Right lobe of liver (tissue), 6 donors: ENCODE measurements at regions not wholly inside any gene's neighbourhood (a gene's known extent, or its start where the extent isn't known, plus 50 kb on each side); places are given as distances from the start of the nearest gene placed in this dataset.
A peak's percentile ranks its signal among the peaks of the same experiment; 100 is the strongest.

Experiments used
- ATAC-seq, 4 donors: fragments of 200-7000 bp; cut with Tn5 transposase; one replicate each; pipeline ENCODE4 v1.9.1; 2020; ENCODE audit warnings: mild to moderate bottlenecking in 4 of 4, moderate library complexity in 4 of 4
- DNase-seq, 3 donors: peaks; one replicate each; pipeline ENCODE4 v3.0.0-alpha.2; 2020
- H3K27ac ChIP-seq, 3 donors: fragments of 200-600 bp; one replicate each; pipeline ENCODE4 v1.8.0; 2022
- H3K27me3 ChIP-seq, 2 donors: fragments of 200-600 bp; one replicate each; pipeline ENCODE4 v1.8.0; 2022
- H3K36me3 ChIP-seq, 4 donors: fragments of 200-600 bp; sonication (generic) in 1 of 4; one replicate each; pipeline versions ENCODE4 v1.5.1 to v1.8.0; 2017 to 2022; ENCODE audit warnings: control low read depth in 1 of 4
- H3K4me1 ChIP-seq, 4 donors: fragments of 200-600 bp; sonication (generic) in 1 of 4; one replicate each; pipeline versions ENCODE4 v1.5.1 to v1.8.0; 2017 to 2022; ENCODE audit warnings: control low read depth in 1 of 4
- H3K4me3 ChIP-seq, 3 donors: fragments of 200-600 bp; one replicate each; pipeline ENCODE4 v1.8.0; 2022
- H3K9me3 ChIP-seq, 4 donors: fragments of 200-600 bp; sonication (generic) in 1 of 4; one replicate each; pipeline versions ENCODE4 v1.5.1 to v1.8.0; 2017 to 2022; ENCODE audit warnings: control low read depth in 1 of 4
- CTCF ChIP-seq, 4 donors: fragments of 200-600 bp in 3 of 4; fragments of 450-650 bp in 1 of 4; IDR thresholded peaks; one replicate each; pipeline versions ENCODE4 v1.5.1 to v1.8.0; 2016 to 2022; ENCODE audit warnings: antibody characterized with exemption in 4 of 4, mild to moderate bottlenecking in 2 of 4
- POLR2A ChIP-seq: fragments of 450-650 bp; IDR thresholded peaks from one replicate; pipeline ENCODE4 v1.6.1; 2017; ENCODE audit warnings: antibody characterized with exemption, mild to moderate bottlenecking
- WGBS: methylation state at CpG from one replicate; pipeline ENCODE4 v1.1.6; 2018; ENCODE audit warnings: low coverage, low lambda C conversion rate; ENCODE audit not compliant: insufficient coverage; ENCODE audit errors: missing lambda C conversion rate; 5-methylcytosine and 5-hydroxymethylcytosine counted together
- intact Hi-C, 2 donors: fragments of 100-400 bp; cut with DNase I; formaldehyde crosslinking; loops; one replicate each; pipeline versions ENCODE4 v1.11.2 to v1.14.1; 2022
- donor health status: DM: no; HTN: yes; CAD: no.
- donor health status: DM: no; HTN: no; CAD: no.
- donor health status: DM: no; HTN: no; CAD: no.
- donor health status: DM: no; HTN: yes; CAD: no.
- donor health status: DM: no; HTN: yes; CAD: no.

DNA sequence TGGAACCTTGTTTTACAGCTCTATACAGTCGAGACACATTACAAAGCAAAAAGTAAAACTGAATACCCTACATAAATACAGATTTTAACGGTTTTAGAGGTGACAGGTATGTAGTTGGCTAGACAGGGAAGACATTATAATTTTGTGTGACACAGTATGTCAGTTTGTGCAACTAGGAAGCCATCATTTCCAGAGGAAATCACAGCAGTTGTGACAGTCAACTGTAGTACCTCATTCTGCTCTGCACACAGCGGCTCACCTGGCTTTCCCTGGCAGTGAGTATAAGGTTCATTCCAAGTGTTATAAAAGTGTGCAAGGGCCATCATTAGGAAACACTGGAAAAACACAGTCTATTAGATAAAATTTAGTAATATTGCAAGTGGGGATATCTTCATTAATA lies 501.6 kb upstream of the PHF14 start:
- Histone ChIP-seq H3K4me1 (no peaks in the 10 kb centered on the region), H3K27ac (no peak overlapping the region), H3K27me3 (no peaks in the 10 kb centered on the region), H3K4me3 (no peak overlapping the region), H3K9me3 (no peaks in the 10 kb centered on the region), H3K36me3 (no peaks in the 10 kb centered on the region)
- TF ChIP-seq CTCF (IDR thresholded peaks at IDR 0.05), result no peak
- 47% methylated on average over 3 of the region's 3 CpGs for WGBS
- no peak for ATAC-seq
- intact Hi-C loops, result no loop called here
- DNase-seq, result no peak

- intact Hi-C loops, result no loop called here
- no peak overlapping the region for H3K4me3 ChIP-seq
- H3K4me1 ChIP-seq, result no peaks in the 10 kb centered on the region
- no peak for ATAC-seq
- H3K27ac ChIP-seq, result no peak overlapping the region
- no peaks in the 10 kb centered on the region for H3K27me3 ChIP-seq
- WGBS, result 56% methylated on average over 3 of the region's 3 CpGs
- no peaks in the 10 kb centered on the region for H3K36me3 ChIP-seq
- TF ChIP-seq CTCF (IDR thresholded peaks at IDR 0.05), result no peak
- no peak for TF ChIP-seq POLR2A
- no peak for DNase-seq
- no peaks in the 10 kb centered on the region for H3K9me3 ChIP-seq
Observed at GRCh38 chr7:10473569-10473968, 500.1 kb upstream of the PHF14 start.

- no peaks in the 10 kb centered on the region for H3K27me3 ChIP-seq
- 68% methylated on average over 3 of the region's 3 CpGs for WGBS
- peak in 1 of 4 donors; percentile 15 for ATAC-seq
Observed at GRCh38 chr7:10474048-10474447, 499.6 kb upstream of the PHF14 start.

DNA sequence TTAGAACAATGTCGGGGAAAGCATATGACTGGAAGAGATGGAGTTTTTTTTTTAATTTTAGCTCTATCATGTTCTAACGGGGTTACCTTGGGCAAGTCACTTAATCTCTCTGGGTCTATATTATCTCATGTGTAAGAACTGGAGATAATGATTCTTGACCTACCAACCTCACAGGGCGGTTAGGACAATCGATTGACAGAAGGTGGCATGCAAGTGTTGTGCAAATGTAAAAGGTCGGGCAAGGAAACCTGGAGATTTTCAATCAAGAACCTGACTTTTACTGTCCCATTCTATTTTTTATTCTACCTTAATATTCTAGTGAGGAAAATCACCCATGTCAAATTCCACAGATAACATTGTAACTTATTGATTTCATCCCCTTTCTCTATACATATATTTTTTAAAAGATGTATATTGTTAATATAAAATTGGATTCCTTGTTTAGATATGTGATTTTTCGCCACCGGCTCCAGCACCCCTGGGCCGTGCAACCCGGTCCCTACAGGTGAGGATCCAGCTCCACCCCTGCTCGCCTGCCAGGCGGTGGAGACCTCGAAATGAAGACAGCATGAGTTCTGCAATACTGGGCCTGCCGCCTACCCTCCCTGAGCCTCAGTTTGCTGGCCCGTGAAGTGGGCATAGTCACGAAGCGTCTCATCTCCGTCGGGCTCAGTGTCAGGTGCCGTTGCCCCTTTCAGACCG lies 497.6 kb upstream of the PHF14 start:
- H3K4me3 ChIP-seq, result no peak overlapping the region
- no peaks in the 10 kb centered on the region for H3K27me3 ChIP-seq
- 69% methylated on average over 14 of the region's 20 CpGs for WGBS
- TF ChIP-seq CTCF (IDR thresholded peaks at IDR 0.05), result no peak
- TF ChIP-seq POLR2A, result no peak
- no peaks in the 10 kb centered on the region for H3K4me1 ChIP-seq
- H3K9me3 ChIP-seq, result no peaks in the 10 kb centered on the region
- ATAC-seq (no peak), DNase-seq (no peak)
- no peaks in the 10 kb centered on the region for H3K36me3 ChIP-seq
- no peak overlapping the region for H3K27ac ChIP-seq
- intact Hi-C loops, result no loop called here

More at GRCh38 chr7:10474048-10474447, 499.6 kb upstream of the PHF14 start:
- intact Hi-C loops, result no loop called here
- DNase-seq, result no peak
- H3K27ac ChIP-seq, result no peak overlapping the region
- no peaks in the 10 kb centered on the region for H3K9me3 ChIP-seq
- H3K36me3 ChIP-seq, result no peaks in the 10 kb centered on the region
- H3K4me1 ChIP-seq, result no peaks in the 10 kb centered on the region
- TF ChIP-seq POLR2A, result no peak
- H3K4me3 ChIP-seq, result no peak overlapping the region

DNA sequence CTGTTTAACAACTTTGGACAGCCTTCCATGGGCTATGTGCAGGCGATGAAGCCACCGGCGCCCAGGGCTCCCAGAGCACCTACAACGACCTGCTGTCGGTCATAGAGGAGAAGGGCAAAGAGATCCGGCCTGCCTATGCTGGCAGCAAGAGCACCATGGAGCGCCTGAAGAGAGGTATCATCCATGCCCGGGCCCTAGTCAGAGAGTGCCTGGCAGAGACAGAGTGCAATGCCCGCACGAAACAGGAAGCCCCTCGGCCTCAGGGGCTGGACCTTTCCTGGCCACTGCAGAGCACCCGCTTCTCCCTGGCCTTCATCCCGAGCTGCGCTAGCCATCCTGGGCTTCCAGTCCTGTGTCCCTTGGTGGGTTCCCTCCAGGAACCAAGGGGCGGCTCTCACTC lies 497.0 kb upstream of the PHF14 start:
- H3K4me3 ChIP-seq, result no peak overlapping the region
- DNase-seq (no peak), ATAC-seq (peak in 1 of 4 donors; percentile 19)
- no peaks in the 10 kb centered on the region for H3K4me1 ChIP-seq
- H3K27ac ChIP-seq, result no peak overlapping the region
- TF ChIP-seq CTCF (IDR thresholded peaks at IDR 0.05) (no peak), POLR2A (no peak)
- intact Hi-C loops, result no loop called here
- WGBS, result 78% methylated on average over 8 of the region's 15 CpGs
- H3K9me3 ChIP-seq, result no peaks in the 10 kb centered on the region
- no peaks in the 10 kb centered on the region for H3K36me3 ChIP-seq
- H3K27me3 ChIP-seq, result no peaks in the 10 kb centered on the region
